Astrocyte of the spinal cord (primary cell): ENCODE measurements at regions not wholly inside any gene's neighbourhood (a gene's known extent, or its start where the extent isn't known, plus 50 kb on each side); places are given as distances from the start of the nearest gene placed in this dataset.
"Not testable (repeated sequence)": the region's sequence is repeated elsewhere in the genome, so short reads cannot be mapped to it uniquely, and the experiment has no call there.

Experiments used
- DNase-seq: peaks from one replicate; pipeline ENCODE4 v3.0.0; 2011; ENCODE audit warnings: low read depth, low spot score
- H3K4me3 ChIP-seq: 2 replicates; pipeline ENCODE4 v1.5.1; 2011; ENCODE audit warnings: low read depth, mild to moderate bottlenecking, low read length, moderate library complexity
- in situ Hi-C: cut with HindIII; loops from 2 replicates; pipeline ENCODE4 v1.10.0; 2017; ENCODE audit warnings: low sequenced_read_pairs
- TF ChIP-seq, protein P1 (sequence below): IDR thresholded peaks from 2 replicates; pipeline ENCODE4 v1.5.1; 2012; ENCODE audit warnings: low read depth, mild to moderate bottlenecking, low read length, inconsistent platforms

DNA sequence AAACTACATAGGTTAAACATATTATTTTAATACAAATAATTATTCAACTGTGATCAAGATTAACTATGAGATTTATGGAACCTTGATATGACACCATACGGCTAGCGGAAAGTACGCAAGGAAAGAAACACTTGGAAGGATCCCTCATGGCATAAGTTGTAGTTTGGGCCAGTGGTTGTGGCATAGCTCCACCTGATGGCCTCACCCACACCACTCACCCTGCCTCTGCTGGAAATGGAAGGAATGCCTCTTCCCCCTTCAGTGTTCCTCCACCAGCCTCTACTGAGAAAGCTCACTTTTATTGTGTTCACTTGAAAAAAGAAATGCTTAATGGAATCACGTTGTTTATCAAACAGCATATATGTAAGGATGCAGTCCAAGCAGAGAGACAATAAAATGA, 86.4 kb downstream of the BMP15 start:
- DNase-seq: no peak
- TF ChIP-seq, protein P1, sequence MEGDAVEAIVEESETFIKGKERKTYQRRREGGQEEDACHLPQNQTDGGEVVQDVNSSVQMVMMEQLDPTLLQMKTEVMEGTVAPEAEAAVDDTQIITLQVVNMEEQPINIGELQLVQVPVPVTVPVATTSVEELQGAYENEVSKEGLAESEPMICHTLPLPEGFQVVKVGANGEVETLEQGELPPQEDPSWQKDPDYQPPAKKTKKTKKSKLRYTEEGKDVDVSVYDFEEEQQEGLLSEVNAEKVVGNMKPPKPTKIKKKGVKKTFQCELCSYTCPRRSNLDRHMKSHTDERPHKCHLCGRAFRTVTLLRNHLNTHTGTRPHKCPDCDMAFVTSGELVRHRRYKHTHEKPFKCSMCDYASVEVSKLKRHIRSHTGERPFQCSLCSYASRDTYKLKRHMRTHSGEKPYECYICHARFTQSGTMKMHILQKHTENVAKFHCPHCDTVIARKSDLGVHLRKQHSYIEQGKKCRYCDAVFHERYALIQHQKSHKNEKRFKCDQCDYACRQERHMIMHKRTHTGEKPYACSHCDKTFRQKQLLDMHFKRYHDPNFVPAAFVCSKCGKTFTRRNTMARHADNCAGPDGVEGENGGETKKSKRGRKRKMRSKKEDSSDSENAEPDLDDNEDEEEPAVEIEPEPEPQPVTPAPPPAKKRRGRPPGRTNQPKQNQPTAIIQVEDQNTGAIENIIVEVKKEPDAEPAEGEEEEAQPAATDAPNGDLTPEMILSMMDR: no peak
- in situ Hi-C loops: no loop called here

DNA sequence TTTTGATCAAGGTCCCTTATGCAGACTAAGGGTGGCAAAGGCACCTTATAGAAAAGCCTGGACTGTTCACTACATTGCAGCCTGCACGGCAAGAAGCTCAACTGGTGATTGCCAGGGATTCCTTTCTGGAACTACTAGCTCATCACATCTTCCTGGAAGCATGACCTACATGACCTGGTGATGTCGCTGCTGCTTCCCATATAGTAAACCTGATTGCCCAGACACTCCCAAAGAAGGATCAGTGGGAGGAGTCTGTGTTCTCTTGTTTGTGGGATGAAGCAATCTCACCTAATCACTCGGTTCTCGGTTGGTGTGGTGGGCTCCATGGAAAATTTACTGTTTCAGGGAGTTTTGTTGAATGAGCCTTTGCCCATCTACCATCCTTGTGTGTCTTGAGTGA, 89.8 kb downstream of the BMP15 start:
- DNase-seq, H3K4me3 ChIP-seq, in situ Hi-C loops: not testable (repeated sequence)

More for the DNA sequence above, 86.4 kb downstream of the BMP15 start:
- H3K4me3 ChIP-seq: no peak overlapping the region

DNA sequence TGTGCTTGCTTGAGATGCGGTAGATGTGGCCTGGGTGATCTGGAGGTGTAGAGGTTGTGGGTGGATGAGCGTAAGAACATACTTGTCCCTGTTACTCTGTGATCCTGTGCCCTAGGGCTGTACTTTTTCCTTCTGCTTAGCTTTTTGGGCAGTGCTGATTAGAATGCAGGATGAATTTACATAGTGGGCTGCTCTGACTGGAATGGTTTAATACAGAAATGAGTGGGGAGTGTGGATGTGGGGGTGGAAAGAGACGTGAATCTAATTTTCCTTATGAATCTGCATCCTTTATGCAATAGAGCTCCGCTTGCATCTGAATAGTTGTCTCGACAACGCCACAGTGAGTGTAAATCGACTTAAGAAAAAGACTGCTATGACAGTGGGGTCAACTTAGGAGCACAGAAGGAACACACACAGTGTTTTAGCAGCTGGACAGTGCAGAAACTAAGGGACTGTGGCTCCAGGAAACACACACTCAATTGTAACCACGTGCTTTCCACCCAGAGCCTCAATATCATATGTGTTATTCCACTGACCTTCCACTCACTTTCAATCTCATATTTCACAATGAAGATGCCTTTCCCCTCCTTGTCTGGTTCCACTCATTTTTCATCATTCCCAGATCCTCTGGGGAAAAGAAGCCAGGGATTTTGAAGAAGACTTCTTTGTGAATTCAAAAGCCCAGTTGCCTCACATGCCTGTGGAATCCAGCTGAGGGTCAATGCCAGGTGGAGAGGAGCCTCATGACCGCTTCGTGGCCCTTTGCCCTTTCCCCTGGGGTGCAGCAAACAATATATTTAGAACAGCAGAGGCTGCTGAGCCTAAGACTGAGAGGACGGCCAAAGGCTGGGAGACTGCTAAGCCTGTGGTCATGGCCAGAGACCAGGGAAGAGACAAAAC, 91.4 kb downstream of the BMP15 start:
- DNase-seq, in situ Hi-C loops, H3K4me3 ChIP-seq: not testable (repeated sequence)

DNA sequence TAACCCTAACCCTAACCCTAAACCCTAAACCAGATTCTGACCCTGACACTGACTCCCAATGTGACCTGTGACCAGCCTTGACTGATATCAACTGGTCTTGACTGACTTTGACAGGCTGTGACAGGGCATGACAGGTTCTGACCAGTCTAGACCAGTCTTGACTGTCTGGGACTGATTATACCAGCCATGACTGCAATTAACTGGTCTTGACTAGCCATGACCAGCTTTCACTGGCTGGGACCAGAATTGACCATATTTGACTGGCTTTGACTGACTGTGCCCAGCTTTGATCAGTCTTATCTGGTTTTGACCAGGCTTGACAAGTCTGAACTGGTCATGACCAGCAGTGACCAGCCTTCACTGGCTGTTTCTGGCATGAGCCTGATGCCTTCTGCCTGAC, 95.5 kb downstream of the BMP15 start:
- no peak for DNase-seq
- no peak overlapping the region for H3K4me3 ChIP-seq
- in situ Hi-C loops: no loop called here
- TF ChIP-seq, protein P1: no peak

GRCh38 chrX:51024106-51024696, 113.7 kb downstream of the BMP15 start:
- no peak for DNase-seq
- H3K4me3 ChIP-seq: no peak overlapping the region
- in situ Hi-C loops: no loop called here
- TF ChIP-seq, protein P1: no peak

DNA sequence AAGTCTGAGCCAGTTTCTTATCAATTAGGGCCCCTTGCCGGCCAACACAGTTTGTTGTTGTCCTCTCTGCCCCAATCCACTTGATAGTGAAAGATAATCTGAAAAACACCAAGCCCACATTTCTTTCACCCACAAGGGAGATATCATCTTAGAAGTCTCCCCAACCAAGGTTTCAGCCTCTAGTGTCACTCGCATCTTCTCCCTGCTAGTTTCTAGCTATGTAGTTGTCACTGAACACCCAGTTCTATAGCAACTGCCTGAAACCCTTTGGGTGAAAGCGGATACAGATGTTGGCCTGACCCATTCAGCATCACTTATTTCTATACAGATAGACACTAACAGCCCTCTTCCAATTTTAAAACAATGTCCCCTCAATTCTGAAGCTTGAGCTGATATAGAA, 116.3 kb downstream of the BMP15 start:
- DNase-seq: no peak
- in situ Hi-C loops: no loop called here
- H3K4me3 ChIP-seq: no peak overlapping the region
- TF ChIP-seq, protein P1: no peak

GRCh38 chrX:51035746-51036145, 125.2 kb downstream of the BMP15 start:
- no peak for DNase-seq
- no peak overlapping the region for H3K4me3 ChIP-seq
- in situ Hi-C loops: no loop called here
- TF ChIP-seq, protein P1: no peak
